ENCODE measurements at regions not wholly inside any gene's neighbourhood (a gene's known extent, or its start where the extent isn't known, plus 50 kb on each side); places are given as distances from the start of the nearest gene placed in this dataset.

DNA sequence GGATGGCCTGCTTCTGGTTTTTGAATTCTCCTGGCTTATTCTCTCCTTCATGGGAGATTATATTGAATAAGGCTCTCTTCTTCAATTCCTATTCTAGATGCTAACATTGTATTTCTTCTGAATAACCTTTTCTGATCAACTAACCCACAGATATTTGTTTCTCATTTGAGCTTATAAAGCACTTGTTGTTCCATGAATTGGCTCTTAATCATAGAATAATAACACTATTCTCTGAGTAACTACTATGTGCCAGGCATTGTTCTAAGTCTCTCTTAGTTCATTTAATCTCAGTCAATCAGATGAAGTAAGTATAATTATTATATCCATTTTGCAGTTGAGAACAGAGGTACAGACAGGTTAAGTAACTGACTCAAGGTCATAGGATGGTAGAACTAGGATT, 136.3 kb upstream of the MLIP start:
- no peak for DNase-seq
- Histone ChIP-seq H3K4me3 (no peak overlapping the region), H3K27me3 (no peaks in the 10 kb centered on the region), H3K27ac (no peak overlapping the region), H3K36me3 (no peaks in the 10 kb centered on the region), H3K4me1 (no peaks in the 10 kb centered on the region), H3K9me3 (no peaks in the 10 kb centered on the region)
- TF ChIP-seq, protein P1, sequence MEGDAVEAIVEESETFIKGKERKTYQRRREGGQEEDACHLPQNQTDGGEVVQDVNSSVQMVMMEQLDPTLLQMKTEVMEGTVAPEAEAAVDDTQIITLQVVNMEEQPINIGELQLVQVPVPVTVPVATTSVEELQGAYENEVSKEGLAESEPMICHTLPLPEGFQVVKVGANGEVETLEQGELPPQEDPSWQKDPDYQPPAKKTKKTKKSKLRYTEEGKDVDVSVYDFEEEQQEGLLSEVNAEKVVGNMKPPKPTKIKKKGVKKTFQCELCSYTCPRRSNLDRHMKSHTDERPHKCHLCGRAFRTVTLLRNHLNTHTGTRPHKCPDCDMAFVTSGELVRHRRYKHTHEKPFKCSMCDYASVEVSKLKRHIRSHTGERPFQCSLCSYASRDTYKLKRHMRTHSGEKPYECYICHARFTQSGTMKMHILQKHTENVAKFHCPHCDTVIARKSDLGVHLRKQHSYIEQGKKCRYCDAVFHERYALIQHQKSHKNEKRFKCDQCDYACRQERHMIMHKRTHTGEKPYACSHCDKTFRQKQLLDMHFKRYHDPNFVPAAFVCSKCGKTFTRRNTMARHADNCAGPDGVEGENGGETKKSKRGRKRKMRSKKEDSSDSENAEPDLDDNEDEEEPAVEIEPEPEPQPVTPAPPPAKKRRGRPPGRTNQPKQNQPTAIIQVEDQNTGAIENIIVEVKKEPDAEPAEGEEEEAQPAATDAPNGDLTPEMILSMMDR (IDR thresholded peaks at IDR 0.05), result no peak
- no peak for TF ChIP-seq EP300 (IDR thresholded peaks at IDR 0.05)
- no peak for TF ChIP-seq POLR2AphosphoS5 (IDR thresholded peaks at IDR 0.05)
- TF ChIP-seq POLR2A (IDR thresholded peaks at IDR 0.05), result no peak
- intact Hi-C loops (cut with DNase I), result loop anchor here (5.0 kb wide), 1 partner anchor 1267 kb away; no protein-coding TSS in a partner anchor

DNA sequence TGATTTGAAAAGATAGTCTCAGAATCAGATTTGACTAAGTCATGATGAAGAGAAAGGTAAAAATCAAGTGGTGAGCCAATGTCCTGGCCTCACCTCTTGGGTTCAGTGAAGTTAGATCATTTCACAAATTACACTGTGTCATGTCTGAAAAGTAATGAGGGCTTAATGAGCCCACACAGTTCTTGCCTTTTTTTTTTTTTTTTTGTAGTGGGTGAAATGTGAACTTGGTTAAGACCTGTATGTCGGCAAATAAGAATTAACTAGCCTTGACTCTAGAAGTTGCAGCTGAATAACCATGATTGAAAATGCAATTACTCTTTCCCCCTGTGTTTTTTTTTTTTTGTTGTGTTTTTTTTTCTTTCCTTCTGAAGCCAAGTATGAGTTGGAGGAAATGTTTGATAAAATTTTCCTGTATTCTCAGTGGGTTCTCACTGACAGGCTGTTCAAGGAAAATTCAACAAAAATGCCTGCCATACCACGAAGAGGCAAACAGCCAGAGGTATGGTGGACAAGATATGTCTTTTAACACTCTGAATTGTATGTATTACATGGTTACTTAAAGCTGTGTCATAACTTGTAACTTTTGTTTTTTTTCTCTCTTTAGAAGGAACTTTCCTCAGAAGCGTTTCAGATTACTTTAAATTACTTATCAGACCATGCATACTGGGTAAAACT, 135.2 kb upstream of the MLIP start:
- Histone ChIP-seq H3K27me3 (no peaks in the 10 kb centered on the region), H3K4me1 (no peaks in the 10 kb centered on the region), H3K27ac (no peak overlapping the region), H3K9me3 (no peaks in the 10 kb centered on the region), H3K4me3 (no peak overlapping the region), H3K36me3 (no peaks in the 10 kb centered on the region)
- TF ChIP-seq, protein P1 (IDR thresholded peaks at IDR 0.05), result no peak
- TF ChIP-seq POLR2A (IDR thresholded peaks at IDR 0.05), result no peak
- TF ChIP-seq POLR2AphosphoS5 (IDR thresholded peaks at IDR 0.05), result no peak
- TF ChIP-seq EP300 (IDR thresholded peaks at IDR 0.05), result no peak
- intact Hi-C loops (cut with DNase I), result loop anchor here (5.0 kb wide), 1 partner anchor 1266 kb away; no protein-coding TSS in a partner anchor
- no peak for DNase-seq
- WGBS, 2 donors, result 87 to 93% methylated on average over 3 of the region's 3 CpGs

DNA sequence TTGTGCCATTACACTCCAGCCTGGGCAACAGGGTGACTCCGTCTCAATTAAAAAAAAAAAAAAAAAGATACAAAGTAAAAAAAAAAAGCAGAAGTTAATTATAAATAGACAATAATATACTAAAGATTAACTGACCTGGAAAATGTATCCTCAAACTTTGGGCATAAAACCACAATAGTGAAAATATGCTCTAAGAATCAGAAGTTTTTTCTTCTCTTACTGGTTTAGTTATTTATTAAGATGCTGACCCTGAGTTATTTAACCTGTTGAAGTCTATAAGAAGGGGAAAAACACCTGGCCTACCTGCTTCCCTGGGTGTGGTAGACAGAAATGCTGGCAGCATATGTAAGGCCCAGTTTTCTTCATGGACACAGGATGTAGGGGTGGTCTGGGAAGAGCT, 133.7 kb upstream of the MLIP start:
- Histone ChIP-seq H3K9me3 (no peaks in the 10 kb centered on the region), H3K4me3 (no peak overlapping the region), H3K4me1 (no peaks in the 10 kb centered on the region), H3K36me3 (no peaks in the 10 kb centered on the region), H3K27ac (no peak overlapping the region), H3K27me3 (no peaks in the 10 kb centered on the region)
- no peak for TF ChIP-seq POLR2AphosphoS5 (IDR thresholded peaks at IDR 0.05)
- TF ChIP-seq, protein P1 (IDR thresholded peaks at IDR 0.05), result no peak
- TF ChIP-seq EP300 (IDR thresholded peaks at IDR 0.05), result no peak
- TF ChIP-seq POLR2A (IDR thresholded peaks at IDR 0.05), result no peak
- intact Hi-C loops (cut with DNase I), result loop anchor here (5.0 kb wide), 1 partner anchor 1265 kb away; no protein-coding TSS in a partner anchor
- WGBS, 2 donors, result 61 to 93% methylated on average over 1 of the region's 1 CpG
- no peak for DNase-seq

DNA sequence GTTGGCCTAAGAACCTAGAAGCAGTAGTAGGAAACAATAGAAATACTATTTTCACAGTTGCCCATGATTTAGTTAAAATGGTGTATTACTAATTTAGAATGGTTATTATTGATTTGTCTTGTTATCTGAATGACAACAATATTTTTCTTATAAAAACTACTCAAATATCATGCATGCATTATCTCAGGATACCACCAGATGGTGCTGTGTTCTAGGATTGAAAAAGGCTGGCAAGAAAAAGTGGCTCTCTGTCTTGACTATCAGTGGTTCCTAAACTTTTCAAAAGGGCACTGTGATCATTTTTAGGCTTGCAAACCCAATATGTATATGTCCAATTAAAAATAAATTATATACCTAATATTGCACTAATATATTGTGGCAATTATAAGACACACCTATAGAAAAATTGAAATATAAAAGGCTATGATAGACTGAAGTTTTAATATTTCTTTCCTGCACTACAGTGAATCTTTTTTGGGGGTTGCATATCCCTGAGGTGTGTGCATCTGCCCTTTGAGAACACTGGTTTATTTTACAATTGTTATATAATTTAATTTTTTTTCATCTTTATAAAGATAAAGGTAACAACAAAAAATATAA, 131.7 kb upstream of the MLIP start:
- Histone ChIP-seq H3K27me3 (no peaks in the 10 kb centered on the region), H3K4me3 (no peak overlapping the region), H3K4me1 (no peaks in the 10 kb centered on the region), H3K36me3 (no peaks in the 10 kb centered on the region), H3K27ac (no peak overlapping the region), H3K9me3 (no peaks in the 10 kb centered on the region)
- intact Hi-C loops (cut with DNase I), result loop anchor here (5.0 to 10.0 kb wide), 2 partner anchors 1085 to 1263 kb away; no protein-coding TSS in a partner anchor
- TF ChIP-seq POLR2A (IDR thresholded peaks at IDR 0.05), result no peak
- TF ChIP-seq, protein P1 (IDR thresholded peaks at IDR 0.05), result peak; percentile 14 to 82 (median 56)
- DNase-seq, result no peak
